ENCODE measurements at regions not wholly inside any gene's neighbourhood (a gene's known extent, or its start where the extent isn't known, plus 50 kb on each side); places are given as distances from the start of the nearest gene placed in this dataset.

DNA sequence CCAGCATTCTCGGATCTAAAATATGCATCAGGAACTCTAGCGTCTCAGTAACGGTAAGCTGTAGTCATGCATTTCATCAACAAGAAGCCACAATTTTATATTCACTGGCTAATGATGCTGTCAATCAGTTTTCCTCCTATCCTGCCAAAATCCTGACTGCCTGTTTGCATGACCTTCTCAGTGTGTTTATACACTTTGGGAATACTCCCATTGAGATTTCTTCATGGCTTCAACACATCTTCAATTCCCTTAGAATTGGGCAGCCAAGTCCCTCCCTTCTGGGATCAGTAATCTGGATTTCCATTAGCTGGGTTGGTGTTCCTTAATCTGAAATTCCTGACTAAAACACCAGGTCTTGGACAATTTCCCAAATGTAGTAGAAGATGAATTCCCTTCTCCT, 348.9 kb upstream of the DYNLRB2 start:
- no peak overlapping the region for H3K27ac Mint-ChIP-seq
- no peaks in the 10 kb centered on the region for H3K36me3 Mint-ChIP-seq
- H3K36me3 ChIP-seq (ENCODE audit: control insufficient read depth, insufficient read depth, low read length): no peaks in the 10 kb centered on the region
- peaks cover 0 to 7% (median 0%) of the 10 kb centered on the region in 7 donors for H3K9me3 Mint-ChIP-seq
- no peak for ATAC-seq (ENCODE audit: low read depth in 2 of 2)
- peaks cover 17% of the 10 kb centered on the region for H3K27me3 Mint-ChIP-seq
- no peaks in the 10 kb centered on the region for H3K4me1 ChIP-seq (ENCODE audit: control insufficient read depth, insufficient read depth, low read length, poor library complexity, severe bottlenecking)
- H3K9me3 ChIP-seq (ENCODE audit: control insufficient read depth in 2 of 2, low read length in 2 of 2): no peaks in the 10 kb centered on the region
- no peak overlapping the region for H3K4me3 Mint-ChIP-seq
- no peak overlapping the region for H3K4me3 ChIP-seq (ENCODE audit: low read depth, low read length)
- DNase-seq: no peak
- H3K27me3 ChIP-seq (ENCODE audit: control insufficient read depth, insufficient read depth, low read length): no peaks in the 10 kb centered on the region
- no peak overlapping the region for H3K27ac ChIP-seq (ENCODE audit: insufficient read depth, low read length, poor library complexity, severe bottlenecking)
- H3K4me1 Mint-ChIP-seq: no peaks in the 10 kb centered on the region

DNA sequence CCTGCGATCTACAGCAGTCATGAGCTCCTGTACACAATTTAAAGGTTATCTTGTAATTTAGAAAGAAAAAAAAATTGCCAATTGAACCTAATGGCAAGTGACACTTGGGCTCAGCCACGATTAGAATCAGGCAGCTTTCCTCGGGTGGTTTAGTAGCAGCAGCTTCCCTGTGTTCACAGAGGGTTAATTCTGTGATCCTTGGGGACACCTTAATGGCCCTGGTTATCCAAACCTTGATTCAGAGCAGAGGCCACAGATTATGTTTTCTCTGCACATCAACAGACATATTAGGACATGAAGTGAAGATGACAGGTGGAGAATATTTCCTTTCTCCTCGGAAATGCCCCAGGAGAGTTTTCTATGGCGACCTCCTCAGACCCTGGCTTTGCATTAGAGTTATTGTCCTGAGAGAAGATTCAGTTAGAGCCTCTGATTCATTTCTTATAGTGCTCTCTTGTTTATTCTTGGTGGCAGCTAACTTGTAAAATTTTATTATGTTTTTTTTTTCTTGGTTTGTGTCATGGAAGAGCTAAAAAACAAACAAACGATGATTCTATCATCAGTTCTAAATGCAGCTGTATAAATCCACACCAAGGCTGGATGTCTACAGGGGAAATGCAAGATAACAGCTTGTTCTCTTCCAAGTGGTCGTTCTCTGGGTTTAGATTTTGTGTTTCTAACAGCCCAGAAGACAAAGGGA, 351.2 kb upstream of the DYNLRB2 start:
- peaks cover 0 to 7% (median 0%) of the 10 kb centered on the region in 7 donors for H3K9me3 Mint-ChIP-seq
- Histone ChIP-seq H3K27me3 (ENCODE audit: control insufficient read depth, insufficient read depth, low read length) (peaks cover 3% of the 10 kb centered on the region), H3K27ac (ENCODE audit: insufficient read depth, low read length, poor library complexity, severe bottlenecking) (no peak overlapping the region), H3K4me3 (ENCODE audit: low read depth, low read length) (no peak overlapping the region), H3K9me3 (ENCODE audit: control insufficient read depth in 2 of 2, low read length in 2 of 2) (no peaks in the 10 kb centered on the region), H3K36me3 (ENCODE audit: control insufficient read depth, insufficient read depth, low read length) (no peaks in the 10 kb centered on the region), H3K4me1 (ENCODE audit: control insufficient read depth, insufficient read depth, low read length, poor library complexity, severe bottlenecking) (no peaks in the 10 kb centered on the region)
- ATAC-seq (ENCODE audit: low read depth in 2 of 2) (no peak), DNase-seq (no peak)
- no peak overlapping the region for H3K4me3 Mint-ChIP-seq
- H3K36me3 Mint-ChIP-seq: no peaks in the 10 kb centered on the region
- no peaks in the 10 kb centered on the region for H3K4me1 Mint-ChIP-seq
- H3K27me3 Mint-ChIP-seq: peaks cover 25% of the 10 kb centered on the region
- no peak overlapping the region for H3K27ac Mint-ChIP-seq

DNA sequence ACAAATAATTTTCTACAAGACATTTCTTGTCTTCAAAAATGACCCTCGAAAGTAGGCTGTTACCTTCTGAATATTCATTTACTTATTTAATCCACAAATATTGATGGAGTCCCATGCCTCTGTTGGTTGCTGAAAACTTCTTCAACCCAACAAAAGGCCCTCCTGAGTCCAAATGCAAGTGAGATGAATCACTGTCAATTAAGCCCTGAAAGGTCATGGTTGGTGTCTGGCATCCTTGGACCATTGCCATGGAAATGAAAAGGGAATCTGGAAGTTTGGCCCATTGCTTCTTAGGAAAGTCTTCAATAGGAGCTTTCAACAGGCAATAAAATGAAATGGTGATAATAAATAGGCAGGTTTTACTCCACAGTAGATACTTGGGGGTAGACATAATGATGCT, 364.7 kb upstream of the DYNLRB2 start:
- peaks cover 0 to 2% (median 0%) of the 10 kb centered on the region in 7 donors for H3K9me3 Mint-ChIP-seq
- Histone ChIP-seq H3K36me3 (ENCODE audit: control insufficient read depth, insufficient read depth, low read length) (no peaks in the 10 kb centered on the region), H3K9me3 (ENCODE audit: control insufficient read depth in 2 of 2, low read length in 2 of 2) (no peaks in the 10 kb centered on the region), H3K27ac (ENCODE audit: insufficient read depth, low read length, poor library complexity, severe bottlenecking) (no peak overlapping the region), H3K4me1 (ENCODE audit: control insufficient read depth, insufficient read depth, low read length, poor library complexity, severe bottlenecking) (no peaks in the 10 kb centered on the region), H3K27me3 (ENCODE audit: control insufficient read depth, insufficient read depth, low read length) (no peaks in the 10 kb centered on the region), H3K4me3 (ENCODE audit: low read depth, low read length) (no peak overlapping the region)
- no peaks in the 10 kb centered on the region for H3K36me3 Mint-ChIP-seq
- DNase-seq (no peak), ATAC-seq (ENCODE audit: low read depth in 2 of 2) (no peak)
- peaks cover 6% of the 10 kb centered on the region for H3K27me3 Mint-ChIP-seq
- no peak overlapping the region for H3K27ac Mint-ChIP-seq
- no peak overlapping the region for H3K4me3 Mint-ChIP-seq
- H3K4me1 Mint-ChIP-seq: no peaks in the 10 kb centered on the region

DNA sequence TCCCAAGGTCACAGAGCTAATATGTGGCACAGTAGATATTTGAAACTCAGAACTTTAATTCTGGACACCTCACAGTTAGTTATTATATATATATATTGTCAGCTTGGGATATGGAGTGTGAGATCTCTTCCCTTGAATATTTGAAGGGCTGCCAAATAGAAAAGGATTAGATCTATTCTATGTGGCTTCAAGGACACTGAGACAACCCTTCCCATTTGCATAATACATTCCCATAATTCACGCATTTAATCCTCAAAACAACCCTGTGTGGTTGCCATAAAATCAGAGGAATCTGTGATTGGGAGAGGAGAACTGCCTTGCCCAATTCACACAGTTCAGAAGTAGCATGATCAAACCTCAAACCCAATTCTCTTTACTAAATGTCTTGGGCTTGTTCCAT, 365.8 kb upstream of the DYNLRB2 start:
- Histone ChIP-seq H3K27me3 (ENCODE audit: control insufficient read depth, insufficient read depth, low read length) (no peaks in the 10 kb centered on the region), H3K4me3 (ENCODE audit: low read depth, low read length) (no peak overlapping the region), H3K36me3 (ENCODE audit: control insufficient read depth, insufficient read depth, low read length) (no peaks in the 10 kb centered on the region), H3K9me3 (ENCODE audit: control insufficient read depth in 2 of 2, low read length in 2 of 2) (no peaks in the 10 kb centered on the region), H3K27ac (ENCODE audit: insufficient read depth, low read length, poor library complexity, severe bottlenecking) (no peak overlapping the region), H3K4me1 (ENCODE audit: control insufficient read depth, insufficient read depth, low read length, poor library complexity, severe bottlenecking) (no peaks in the 10 kb centered on the region)
- Mint-ChIP-seq H3K4me3 (no peak overlapping the region), H3K27ac (no peak overlapping the region), H3K27me3 (peaks cover 8% of the 10 kb centered on the region), H3K4me1 (no peaks in the 10 kb centered on the region), H3K9me3 (peaks cover 0 to 2% (median 0%) of the 10 kb centered on the region in 7 donors), H3K36me3 (no peaks in the 10 kb centered on the region)
- ATAC-seq (ENCODE audit: low read depth in 2 of 2) (no peak), DNase-seq (no peak)

DNA sequence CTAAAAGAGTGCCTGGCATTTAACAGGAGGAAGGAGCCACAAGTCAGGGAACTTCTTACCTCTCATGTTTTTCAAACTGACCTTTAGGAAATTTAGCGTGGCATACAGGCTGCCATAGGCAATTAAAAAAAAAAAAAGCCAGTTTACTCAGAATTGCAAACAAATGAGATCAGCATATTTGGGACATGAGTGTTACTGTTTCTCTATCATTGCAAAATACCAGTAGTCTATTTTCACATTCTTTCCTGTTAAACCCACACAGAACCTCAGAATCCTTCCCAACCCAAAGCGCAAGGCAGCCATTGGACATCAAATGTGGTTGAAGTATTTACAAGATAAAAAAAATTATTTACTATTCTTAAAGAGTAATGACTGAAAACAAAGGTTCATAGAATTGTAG, 366.4 kb upstream of the DYNLRB2 start:
- no peak overlapping the region for H3K27ac ChIP-seq (ENCODE audit: insufficient read depth, low read length, poor library complexity, severe bottlenecking)
- ATAC-seq (ENCODE audit: low read depth in 2 of 2): no peak
- Mint-ChIP-seq H3K36me3 (no peaks in the 10 kb centered on the region), H3K4me1 (no peaks in the 10 kb centered on the region), H3K9me3 (peaks cover 0 to 2% (median 0%) of the 10 kb centered on the region in 7 donors), H3K27me3 (peaks cover 13% of the 10 kb centered on the region), H3K27ac (no peak overlapping the region), H3K4me3 (no peak overlapping the region)
- no peaks in the 10 kb centered on the region for H3K36me3 ChIP-seq (ENCODE audit: control insufficient read depth, insufficient read depth, low read length)
- DNase-seq: no peak
- H3K9me3 ChIP-seq (ENCODE audit: control insufficient read depth in 2 of 2, low read length in 2 of 2): no peaks in the 10 kb centered on the region
- H3K4me1 ChIP-seq (ENCODE audit: control insufficient read depth, insufficient read depth, low read length, poor library complexity, severe bottlenecking): no peaks in the 10 kb centered on the region
- H3K4me3 ChIP-seq (ENCODE audit: low read depth, low read length): no peak overlapping the region
- no peaks in the 10 kb centered on the region for H3K27me3 ChIP-seq (ENCODE audit: control insufficient read depth, insufficient read depth, low read length)

DNA sequence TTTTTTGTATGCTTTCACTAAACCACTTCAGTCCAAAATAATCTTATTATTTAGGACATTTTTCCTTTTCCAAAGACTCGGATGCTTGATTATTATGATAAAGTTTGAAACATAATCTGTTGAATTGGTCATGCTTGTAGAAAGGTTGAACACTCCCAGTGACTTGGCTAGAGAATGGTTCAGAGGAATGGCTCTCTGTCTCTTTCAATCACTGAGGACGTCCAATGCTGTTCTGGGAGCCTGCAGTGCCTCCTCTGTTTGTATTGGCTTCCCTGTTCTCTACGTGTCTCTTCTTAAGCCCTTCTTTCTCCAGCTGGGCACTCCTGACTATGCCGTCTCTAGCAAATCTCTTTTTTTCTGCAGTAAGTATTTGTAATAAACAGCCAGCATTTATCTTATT, 369.0 kb upstream of the DYNLRB2 start:
- no peaks in the 10 kb centered on the region for H3K4me1 ChIP-seq (ENCODE audit: control insufficient read depth, insufficient read depth, low read length, poor library complexity, severe bottlenecking)
- Mint-ChIP-seq H3K27me3 (peaks cover 10% of the 10 kb centered on the region), H3K9me3 (peaks cover 0 to 4% (median 0%) of the 10 kb centered on the region in 7 donors), H3K36me3 (no peaks in the 10 kb centered on the region), H3K4me3 (no peak overlapping the region), H3K27ac (no peak overlapping the region), H3K4me1 (no peaks in the 10 kb centered on the region)
- H3K27me3 ChIP-seq (ENCODE audit: control insufficient read depth, insufficient read depth, low read length): no peaks in the 10 kb centered on the region
- H3K4me3 ChIP-seq (ENCODE audit: low read depth, low read length): no peak overlapping the region
- DNase-seq (no peak), ATAC-seq (ENCODE audit: low read depth in 2 of 2) (no peak)
- no peak overlapping the region for H3K27ac ChIP-seq (ENCODE audit: insufficient read depth, low read length, poor library complexity, severe bottlenecking)
- no peaks in the 10 kb centered on the region for H3K36me3 ChIP-seq (ENCODE audit: control insufficient read depth, insufficient read depth, low read length)
- no peaks in the 10 kb centered on the region for H3K9me3 ChIP-seq (ENCODE audit: control insufficient read depth in 2 of 2, low read length in 2 of 2)

DNA sequence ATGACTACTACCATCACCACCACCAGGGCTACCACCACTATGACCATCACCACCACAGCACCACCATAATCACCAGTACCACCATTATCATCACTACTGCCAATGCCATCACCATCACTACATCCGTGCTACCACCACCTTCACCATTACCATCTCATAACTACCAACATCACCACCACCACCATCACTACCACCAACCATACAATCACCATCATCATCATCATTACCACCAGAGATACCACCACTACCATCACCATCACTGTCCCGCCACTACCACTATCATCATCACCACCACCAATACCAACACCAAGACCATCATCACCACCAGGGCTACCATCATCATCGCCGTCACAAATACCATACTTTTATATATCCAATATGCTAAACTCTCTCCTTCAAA, 369.6 kb upstream of the DYNLRB2 start:
- H3K4me1 ChIP-seq (ENCODE audit: control insufficient read depth, insufficient read depth, low read length, poor library complexity, severe bottlenecking): no peaks in the 10 kb centered on the region
- DNase-seq (no peak), ATAC-seq (ENCODE audit: low read depth in 2 of 2) (no peak)
- Mint-ChIP-seq H3K4me1 (no peaks in the 10 kb centered on the region), H3K27ac (no peak overlapping the region), H3K4me3 (no peak overlapping the region), H3K9me3 (peaks cover 0 to 4% (median 0%) of the 10 kb centered on the region in 7 donors), H3K36me3 (no peaks in the 10 kb centered on the region), H3K27me3 (peaks cover 8% of the 10 kb centered on the region)
- H3K27me3 ChIP-seq (ENCODE audit: control insufficient read depth, insufficient read depth, low read length): no peaks in the 10 kb centered on the region
- no peak overlapping the region for H3K4me3 ChIP-seq (ENCODE audit: low read depth, low read length)
- H3K36me3 ChIP-seq (ENCODE audit: control insufficient read depth, insufficient read depth, low read length): no peaks in the 10 kb centered on the region
- H3K9me3 ChIP-seq (ENCODE audit: control insufficient read depth in 2 of 2, low read length in 2 of 2): no peaks in the 10 kb centered on the region
- H3K27ac ChIP-seq (ENCODE audit: insufficient read depth, low read length, poor library complexity, severe bottlenecking): no peak overlapping the region

DNA sequence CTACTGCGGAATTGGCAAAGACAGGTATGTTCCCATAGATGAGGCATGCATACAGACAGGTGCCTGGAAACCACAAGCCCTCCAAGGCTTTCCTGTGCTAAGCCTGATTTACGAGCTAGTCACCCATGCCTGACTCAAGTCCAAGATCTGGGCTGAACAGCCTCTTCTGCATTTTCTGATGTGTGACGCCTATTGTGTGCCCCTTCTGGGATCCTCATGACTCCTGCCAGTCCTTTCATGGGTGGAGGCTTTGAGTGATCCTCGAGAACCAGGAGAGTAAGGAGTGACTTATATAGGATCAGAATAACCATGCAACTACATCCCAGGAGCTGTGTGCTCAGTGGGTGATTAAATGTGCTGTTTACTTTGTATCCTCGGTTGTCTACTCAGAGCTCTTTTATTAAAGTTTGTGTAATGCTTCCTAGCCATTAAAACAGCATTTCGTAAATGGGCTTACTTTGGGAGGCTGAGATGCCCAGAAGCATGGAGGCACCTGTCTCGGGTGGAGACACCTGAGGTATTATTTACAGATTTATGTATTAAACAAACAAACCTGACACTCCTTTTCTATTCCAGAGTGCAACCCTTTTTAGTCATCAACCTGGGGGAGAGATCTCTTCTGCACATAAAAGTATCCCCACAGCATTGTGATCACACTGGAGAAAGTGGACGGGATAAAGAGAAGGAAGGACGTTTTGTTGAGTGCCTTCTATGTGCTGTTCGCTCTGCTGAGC, 373.0 kb upstream of the DYNLRB2 start:
- H3K36me3 ChIP-seq (ENCODE audit: control insufficient read depth, insufficient read depth, low read length): no peaks in the 10 kb centered on the region
- Mint-ChIP-seq H3K4me1 (no peaks in the 10 kb centered on the region), H3K9me3 (peaks cover 0 to 3% (median 0%) of the 10 kb centered on the region in 7 donors), H3K27me3 (peaks cover 12% of the 10 kb centered on the region), H3K36me3 (no peaks in the 10 kb centered on the region), H3K4me3 (no peak overlapping the region), H3K27ac (no peak overlapping the region)
- DNase-seq: no peak
- no peak overlapping the region for H3K27ac ChIP-seq (ENCODE audit: insufficient read depth, low read length, poor library complexity, severe bottlenecking)
- no peak overlapping the region for H3K4me3 ChIP-seq (ENCODE audit: low read depth, low read length)
- ATAC-seq (ENCODE audit: low read depth in 2 of 2): no peak
- no peaks in the 10 kb centered on the region for H3K9me3 ChIP-seq (ENCODE audit: control insufficient read depth in 2 of 2, low read length in 2 of 2)
- no peaks in the 10 kb centered on the region for H3K27me3 ChIP-seq (ENCODE audit: control insufficient read depth, insufficient read depth, low read length)
- no peaks in the 10 kb centered on the region for H3K4me1 ChIP-seq (ENCODE audit: control insufficient read depth, insufficient read depth, low read length, poor library complexity, severe bottlenecking)

Data from CD4-positive, CD25-positive, alpha-beta regulatory T cell (primary cell).